Endothelial cell of umbilical vein (primary cell): ENCODE measurements at regions not wholly inside any gene's neighbourhood (a gene's known extent, or its start where the extent isn't known, plus 50 kb on each side); places are given as distances from the start of the nearest gene placed in this dataset.

Experiments used
- BruUV-seq: library from RNA; stranded (reverse); fragments of 400-500 nt; replicated peaks from 2 replicates; lab custom pipeline; 2021; lab: Mats Ljungman, UMichigan
- CTCF ChIA-PET: fragments of 300-600, 350-600 bp; sonication (Branson Sonifier 250); formaldehyde crosslinking; loops from one replicate; lab custom pipeline; 2021; ENCODE audit warnings: antibody characterized with exemption, inconsistent platforms; lab: Charles Lee
- POLR2A ChIA-PET: fragments of 300-600, 350-600 bp; sonication (Branson Sonifier 250); formaldehyde crosslinking; loops from one replicate; lab custom pipeline; 2021; ENCODE audit warnings: antibody characterized with exemption, inconsistent platforms; lab: Charles Lee
- DNase-seq: peaks from one replicate; pipeline ENCODE4 v3.0.0-alpha.2; 2011; ENCODE audit warnings: low read depth, low spot score
- FAIRE-seq: peaks from 2 replicates; lab custom pipeline; 2011; peaks lifted over from hg19 to GRCh38; lab: Jason Lieb, UNC
- H2AFZ ChIP-seq: 2 replicates; pipeline ENCODE4 v1.6.0; 2012; ENCODE audit warnings: low read depth, low read length, control low read depth, inconsistent platforms
- H3K27ac ChIP-seq: 2 replicates; pipeline ENCODE4 v1.5.1; 2011; ENCODE audit warnings: low read depth, mild to moderate bottlenecking, control low read depth, low read length, moderate library complexity; ENCODE audit not compliant: insufficient read depth
- H3K27me3 ChIP-seq, 2 experiments: 2 replicates each; pipeline versions ENCODE4 v1.6.0 to v1.6.1; 2011; ENCODE audit warnings: low read length in 2 of 2, mixed read lengths in 1 of 2; ENCODE audit not compliant: control insufficient read depth in 2 of 2, insufficient read depth in 2 of 2
- H3K36me3 ChIP-seq, 2 experiments: 2 replicates in 1 of 2; 3 replicates in 1 of 2; pipeline ENCODE4 v1.5.1; 2011; ENCODE audit warnings: low read length in 2 of 2, mild to moderate bottlenecking in 1 of 2, moderate library complexity in 1 of 2; ENCODE audit not compliant: control insufficient read depth in 2 of 2, insufficient read depth in 2 of 2; ENCODE audit errors: extremely low read depth in 1 of 2
- H3K4me1 ChIP-seq: 3 replicates; pipeline ENCODE4 v1.5.1; 2011; ENCODE audit warnings: mild to moderate bottlenecking, low read length; ENCODE audit not compliant: control insufficient read depth, insufficient read depth; ENCODE audit errors: extremely low read depth
- H3K4me2 ChIP-seq: 2 replicates; pipeline ENCODE4 v1.6.1; 2011; ENCODE audit warnings: low read length, control low read depth, mixed read lengths; ENCODE audit not compliant: insufficient read depth
- H3K4me3 ChIP-seq, 3 experiments: fragments of 200-600 bp in 1 of 3; sonication (generic), shearing (Covaris generic) in 1 of 3; replicated peaks in 1 of 3; 2 replicates each; pipeline ENCODE4 v1.5.1; 2011 to 2016; ENCODE audit warnings: control low read depth in 3 of 3, low read length in 3 of 3, mild to moderate bottlenecking in 2 of 3, inconsistent platforms in 1 of 3, low read depth in 1 of 3, moderate library complexity in 1 of 3; ENCODE audit not compliant: insufficient read depth in 1 of 3
- H3K79me2 ChIP-seq: 2 replicates; pipeline ENCODE4 v1.6.0; 2012; ENCODE audit warnings: low read length, inconsistent platforms; ENCODE audit not compliant: control insufficient read depth, insufficient read depth
- H3K9ac ChIP-seq: replicated peaks from 2 replicates; pipeline ENCODE3; 2011; ENCODE audit warnings: low read length, control low read depth; ENCODE audit not compliant: insufficient read depth; ENCODE audit errors: extremely low read depth
- H3K9me1 ChIP-seq: replicated peaks from 3 replicates; pipeline ENCODE4 v1.6.0; 2011; ENCODE audit warnings: mild to moderate bottlenecking, low read length; ENCODE audit not compliant: control insufficient read depth, insufficient read depth; ENCODE audit errors: extremely low read depth
- H3K9me3 ChIP-seq: replicated peaks from 2 replicates; pipeline ENCODE4 v1.5.1; 2012; ENCODE audit warnings: low read length, inconsistent platforms; ENCODE audit not compliant: control insufficient read depth, insufficient read depth
- H4K20me1 ChIP-seq: replicated peaks from 2 replicates; pipeline ENCODE3; 2011; ENCODE audit warnings: mild to moderate bottlenecking, low read length; ENCODE audit not compliant: control insufficient read depth, insufficient read depth; ENCODE audit errors: extremely low read depth
- CTCF ChIP-seq, 2 donors: IDR thresholded peaks; 1 replicate in 1 of 2; 2 replicates in 1 of 2; pipeline ENCODE4 v1.5.1; 2011; ENCODE audit warnings: low read length in 2 of 2, mild to moderate bottlenecking in 2 of 2, moderate library complexity in 2 of 2, control low read depth in 1 of 2, inconsistent platforms in 1 of 2, low read depth in 1 of 2; ENCODE audit not compliant: insufficient read depth in 1 of 2; ENCODE audit errors: extremely low read depth in 1 of 2
- EZH2 ChIP-seq: IDR thresholded peaks from 2 replicates; pipeline ENCODE4 v1.6.1; 2012; ENCODE audit warnings: borderline replicate concordance, low read depth, mild to moderate bottlenecking, moderate library complexity, low read length, inconsistent platforms; ENCODE audit not compliant: severe bottlenecking
- FOS ChIP-seq: IDR thresholded peaks from 2 replicates; pipeline ENCODE4 v1.6.1; 2011; ENCODE audit warnings: mild to moderate bottlenecking, low read length, moderate library complexity, borderline replicate concordance; ENCODE audit not compliant: insufficient read depth
- GATA2 ChIP-seq: IDR thresholded peaks from 2 replicates; pipeline ENCODE4 v1.7.0; 2011; ENCODE audit warnings: low read depth, mild to moderate bottlenecking, moderate library complexity, mixed read lengths, low read length; ENCODE audit not compliant: insufficient read length, insufficient read depth
- JUN ChIP-seq: IDR thresholded peaks from 2 replicates; pipeline ENCODE4 v1.6.1; 2011; ENCODE audit warnings: borderline replicate concordance, low read depth; ENCODE audit not compliant: insufficient read length, insufficient read depth
- MAX ChIP-seq: IDR thresholded peaks from 2 replicates; pipeline ENCODE4 v1.6.1; 2011; ENCODE audit not compliant: insufficient read depth, insufficient read length
- MYC ChIP-seq: IDR thresholded peaks from one replicate; pipeline ENCODE4 v1.6.1; 2011; ENCODE audit warnings: mild to moderate bottlenecking, low read depth, low read length
- POLR2A ChIP-seq: IDR thresholded peaks from 2 replicates; pipeline ENCODE4 v1.6.1; 2012; ENCODE audit warnings: low read depth, mild to moderate bottlenecking, control low read depth, low read length
- POLR2AphosphoS5 ChIP-seq: IDR thresholded peaks from 2 replicates; pipeline ENCODE4 v1.6.1; 2012; ENCODE audit warnings: low read depth, mild to moderate bottlenecking, control low read depth, low read length, moderate library complexity; ENCODE audit not compliant: insufficient read depth
- dilution Hi-C: fragments of 300-500 bp; cut with MboI; formaldehyde crosslinking; loops from one replicate; pipeline ENCODE4 v1.15.0; 2019; ENCODE audit warnings: low sequenced_read_pairs; ENCODE audit not compliant: extremely low pct_ligation_motif_present
- intact Hi-C: fragments of 100-400 bp; cut with micrococcal nuclease; formaldehyde crosslinking; loops from one replicate; pipeline ENCODE4 v1.10.0; 2022

GRCh38 chr2:48137829-48138228, 176.7 kb upstream of the FOXN2 start:
- dilution Hi-C loops (no loop called here), intact Hi-C loops (no loop called here)
- BruUV-seq: no TSS peak
- Histone ChIP-seq H3K4me2 (no peak overlapping the region), H3K27ac (no peak overlapping the region), H3K9me1 (no peaks in the 10 kb centered on the region), H2AFZ (no peak overlapping the region), H3K9ac (no peak overlapping the region), H4K20me1 (no peaks in the 10 kb centered on the region), H3K4me1 (no peaks in the 10 kb centered on the region), H3K79me2 (no peaks in the 10 kb centered on the region), H3K9me3 (no peaks in the 10 kb centered on the region), H3K4me3 (no peak overlapping the region), H3K27me3 (peaks cover 3 to 6% of the 10 kb centered on the region in 2 experiments), H3K36me3 (no peaks in the 10 kb centered on the region)
- DNase-seq (no peak), FAIRE-seq (no peak)
- ChIA-PET POLR2A (no interaction called here), CTCF (no interaction called here)
- TF ChIP-seq MAX: no peak
- no peak for TF ChIP-seq POLR2AphosphoS5

GRCh38 chr2:48138898-48139297, 175.6 kb upstream of the FOXN2 start:
- TF ChIP-seq CTCF (IDR thresholded peaks at IDR 0.05; ENCODE audit: extremely low read depth in 1 of 2, insufficient read depth in 1 of 2, low read depth in 1 of 2, low read length in 2 of 2) (no peak), MYC (no peak), JUN (no peak), MAX (no peak), FOS (no peak), EZH2 (no peak), POLR2A (no peak), GATA2 (no peak), POLR2AphosphoS5 (no peak)
- intact Hi-C loops: no loop called here
- no peak for FAIRE-seq
- Histone ChIP-seq H3K9me3 (no peaks in the 10 kb centered on the region), H3K27me3 (peaks cover 3 to 6% of the 10 kb centered on the region in 2 experiments), H3K36me3 (no peaks in the 10 kb centered on the region), H3K9ac (no peak overlapping the region), H3K4me2 (no peak overlapping the region), H3K27ac (no peak overlapping the region), H2AFZ (no peak overlapping the region), H3K4me1 (no peaks in the 10 kb centered on the region), H3K79me2 (no peaks in the 10 kb centered on the region), H4K20me1 (no peaks in the 10 kb centered on the region), H3K9me1 (no peaks in the 10 kb centered on the region), H3K4me3 (no peak overlapping the region)
- ChIA-PET POLR2A (no interaction called here), CTCF (no interaction called here)
- dilution Hi-C loops: no loop called here
- no peak for DNase-seq
- BruUV-seq: no TSS peak
